Fibroblast of skin of right quadriceps (primary cell): ENCODE measurements at regions not wholly inside any gene's neighbourhood (a gene's known extent, or its start where the extent isn't known, plus 50 kb on each side); places are given as distances from the start of the nearest gene placed in this dataset.

ENCODE experiments used
- DNase-seq: peaks from one replicate; pipeline ENCODE4 v3.0.0-alpha.2; 2013

DNA sequence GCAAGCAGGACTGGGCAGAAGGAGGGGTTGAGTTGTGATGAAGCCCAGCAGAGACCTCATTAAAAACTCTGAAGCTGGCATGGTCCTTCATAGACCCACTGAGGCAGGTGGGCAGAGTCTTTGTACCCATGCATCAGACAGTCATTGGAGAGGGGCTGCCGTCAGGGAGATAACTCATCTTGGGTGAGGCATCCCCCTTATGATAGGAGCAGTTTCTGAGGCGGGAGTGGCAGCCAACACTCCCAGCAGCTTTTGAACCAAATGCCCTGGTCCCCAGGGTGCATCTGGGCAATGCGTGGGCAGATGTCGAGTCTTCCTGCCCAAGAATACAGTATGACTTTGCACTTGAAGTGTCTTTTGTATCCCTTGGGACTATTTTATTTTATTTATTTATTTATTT is 68.1 kb downstream of the HTR5A start:
- DNase-seq: no peak

DNA sequence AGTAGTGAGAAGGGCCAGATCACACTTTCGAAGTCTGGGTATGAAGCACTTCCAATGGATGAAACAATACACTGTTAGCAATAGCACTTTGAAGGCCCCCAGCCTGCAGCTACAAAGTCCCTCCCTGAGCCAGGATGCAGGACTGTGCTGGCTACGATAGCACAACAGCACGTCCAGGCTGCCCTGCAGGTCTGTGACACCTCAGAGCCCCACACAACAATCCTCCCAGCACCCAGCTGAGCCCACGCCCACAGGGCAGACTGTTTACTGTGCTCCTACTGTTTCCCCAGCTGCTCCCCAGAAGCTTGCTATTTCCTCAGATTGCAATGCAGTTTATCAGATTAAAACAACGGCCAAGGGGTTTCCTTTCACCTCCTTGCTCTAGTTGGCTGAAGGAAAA is 71.4 kb downstream of the HTR5A start:
- DNase-seq: no peak

DNA sequence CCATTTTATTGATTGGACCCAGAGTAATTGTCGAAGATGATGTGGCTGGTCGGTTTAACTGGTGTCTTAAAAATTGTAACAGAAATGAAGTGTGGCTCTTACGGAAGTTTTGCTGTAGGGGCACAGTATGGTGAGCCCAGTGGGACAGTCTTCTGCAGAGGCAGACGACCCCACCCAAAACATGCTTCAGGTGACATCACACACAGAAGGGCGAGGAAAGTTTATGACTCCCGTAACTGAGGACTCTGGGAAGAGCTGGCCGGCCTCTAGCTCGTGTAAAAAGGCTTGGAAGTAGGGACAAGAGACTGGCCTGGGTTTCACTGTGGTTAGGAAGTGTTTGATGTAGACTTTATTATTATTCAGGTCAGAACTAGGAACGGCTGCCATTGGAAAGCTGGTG is 73.3 kb downstream of the HTR5A start:
- no peak for DNase-seq

DNA sequence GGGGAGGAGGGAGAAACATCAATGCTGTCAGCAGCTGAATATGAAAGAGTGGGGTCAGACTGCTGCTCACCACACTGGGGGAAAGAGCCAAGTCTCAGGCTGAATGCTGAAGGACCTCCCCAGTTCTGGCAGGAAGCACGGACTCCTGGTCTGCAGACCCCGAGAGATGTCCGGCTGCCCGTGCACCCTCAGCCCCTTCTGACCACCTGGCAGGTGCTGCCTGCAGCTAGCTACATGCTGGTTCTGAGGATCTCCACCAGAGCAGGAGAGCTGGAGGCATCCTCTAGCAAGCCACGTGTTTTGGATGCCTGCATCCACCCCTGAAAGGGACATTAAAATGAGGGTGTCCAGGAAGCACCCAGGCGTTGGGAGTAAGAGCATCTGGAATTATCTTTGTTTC is 74.2 kb downstream of the HTR5A start:
- no peak for DNase-seq

DNA sequence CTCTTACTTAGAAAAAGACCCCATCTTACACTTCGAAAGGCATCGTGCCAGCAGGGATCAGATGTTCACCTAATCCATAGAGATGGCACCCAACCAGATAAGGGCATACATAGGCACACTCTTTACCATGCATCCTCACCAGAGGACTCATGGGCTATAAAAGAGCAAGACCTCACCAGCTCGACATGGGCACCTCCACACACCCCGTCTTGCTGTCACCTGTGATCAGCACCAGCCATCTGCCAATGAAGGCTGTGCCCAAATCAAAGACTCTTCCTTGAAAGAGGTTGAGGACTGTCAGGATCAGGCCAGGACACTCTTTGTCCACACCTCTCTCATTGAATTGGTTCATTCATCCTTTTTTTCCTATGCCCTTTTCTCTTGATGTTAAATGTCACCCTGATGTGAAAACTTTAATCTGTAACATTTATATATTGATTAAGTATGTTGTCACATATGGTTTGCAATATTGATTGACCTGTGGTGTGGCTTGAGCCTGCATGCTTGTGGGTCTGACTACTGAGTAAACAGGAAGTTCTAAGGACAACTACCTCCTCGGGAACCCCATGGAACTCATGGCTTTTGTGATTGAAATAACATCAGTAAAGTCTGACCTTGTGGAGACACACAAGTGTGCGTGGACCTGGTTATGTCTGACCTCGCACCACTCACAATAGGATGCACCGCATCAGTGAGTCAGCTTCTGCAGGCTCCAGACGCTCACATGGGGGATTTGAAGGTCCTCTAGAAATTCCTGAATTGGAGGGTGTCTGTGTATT is 75.5 kb downstream of the HTR5A start:
- no peak for DNase-seq

DNA sequence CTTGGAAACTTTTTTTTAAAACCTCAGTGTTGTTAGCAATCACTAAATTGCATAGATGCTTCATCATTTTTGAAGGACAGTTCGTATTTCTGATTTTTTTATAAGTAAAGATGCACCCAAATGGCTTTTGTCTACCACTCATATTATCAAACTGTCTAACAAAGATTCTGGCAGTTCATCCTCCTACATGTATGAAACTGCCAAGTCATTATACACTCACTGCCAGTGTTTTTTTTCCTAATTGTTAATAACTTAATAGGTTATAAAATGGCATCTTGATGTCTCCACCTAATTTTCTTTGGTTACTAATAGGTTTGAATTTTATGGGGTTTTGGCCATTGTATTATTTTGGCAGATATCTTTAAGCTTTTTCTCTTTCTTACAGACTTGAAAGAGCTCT is 77.0 kb downstream of the HTR5A start:
- DNase-seq: no peak

DNA sequence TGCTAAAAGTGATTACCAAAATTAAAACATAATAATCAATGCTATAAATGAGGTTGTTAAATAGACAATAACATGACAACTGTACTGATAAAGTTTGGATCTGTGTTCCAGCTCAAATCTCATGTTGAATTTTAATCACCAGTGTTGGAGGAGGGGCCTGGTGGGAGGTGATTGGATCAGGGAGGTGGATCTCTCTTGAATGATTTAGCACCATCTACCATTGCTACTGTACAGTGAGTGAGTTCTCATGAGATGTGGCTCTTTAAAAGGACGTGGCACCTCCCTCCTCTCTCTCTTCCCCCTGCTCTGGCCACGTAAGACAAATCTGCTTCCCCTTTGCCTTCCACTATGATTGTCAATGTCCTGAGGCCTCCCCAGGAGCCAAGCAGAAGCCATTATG is 77.5 kb downstream of the HTR5A start:
- no peak for DNase-seq

DNA sequence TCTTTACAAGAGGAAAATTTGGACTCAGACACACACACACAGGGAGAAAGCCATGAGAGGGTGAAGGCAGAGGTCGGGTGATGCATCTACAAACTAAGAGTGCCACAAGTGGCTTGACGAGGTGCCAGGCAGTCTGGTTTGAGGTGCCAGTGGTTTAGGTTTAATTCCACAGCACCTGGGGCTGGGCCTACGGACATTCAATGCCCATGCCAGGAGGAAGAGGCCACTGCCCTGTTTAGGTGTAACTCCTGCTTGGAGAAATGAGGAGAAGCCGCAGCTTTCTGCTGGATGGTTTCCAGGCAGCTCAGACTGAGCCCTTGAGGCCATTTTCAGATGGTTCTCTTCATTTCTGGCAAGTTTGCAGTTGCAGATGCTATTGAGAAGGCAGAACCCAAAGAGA is 83.6 kb downstream of the HTR5A start:
- DNase-seq: no peak

DNA sequence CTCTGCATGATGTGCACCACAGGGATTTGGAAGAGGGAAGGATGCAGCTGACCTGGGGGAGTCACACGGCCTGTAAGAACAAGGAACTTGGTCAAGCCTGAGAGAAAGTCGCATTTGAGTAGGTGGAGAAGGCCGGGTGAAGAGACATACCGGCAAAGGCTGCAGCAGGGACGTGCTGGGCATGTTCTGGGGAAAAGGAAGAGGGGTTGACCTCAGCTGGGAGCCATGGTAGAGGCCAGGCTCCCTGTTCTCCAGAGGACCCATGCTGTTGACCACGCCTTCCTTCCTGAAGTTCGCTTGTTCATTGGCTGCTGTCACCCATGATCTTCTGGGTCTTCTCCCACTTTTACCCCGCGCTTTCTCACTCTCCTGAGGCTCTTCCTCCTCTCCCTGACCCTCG is 84.5 kb downstream of the HTR5A start:
- DNase-seq: no peak

DNA sequence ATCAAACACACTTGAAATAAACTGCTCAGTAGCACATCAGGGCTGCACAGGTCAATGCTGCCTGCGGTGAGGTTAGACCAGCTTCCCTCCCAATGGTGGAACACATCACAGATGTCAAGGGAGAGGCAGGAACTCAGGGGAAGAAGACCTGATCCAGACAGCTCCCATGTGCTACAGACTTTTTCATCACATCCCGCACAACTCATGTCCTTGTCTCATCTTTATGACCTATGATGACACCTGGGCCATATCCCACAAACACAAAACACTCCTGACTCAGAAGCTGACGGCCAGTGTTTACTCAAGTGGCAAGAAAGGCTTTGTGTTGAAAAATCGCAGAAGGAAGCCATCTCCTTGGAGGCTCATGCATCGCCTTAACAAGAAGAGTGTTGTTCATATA is 91.6 kb downstream of the HTR5A start:
- DNase-seq: no peak

DNA sequence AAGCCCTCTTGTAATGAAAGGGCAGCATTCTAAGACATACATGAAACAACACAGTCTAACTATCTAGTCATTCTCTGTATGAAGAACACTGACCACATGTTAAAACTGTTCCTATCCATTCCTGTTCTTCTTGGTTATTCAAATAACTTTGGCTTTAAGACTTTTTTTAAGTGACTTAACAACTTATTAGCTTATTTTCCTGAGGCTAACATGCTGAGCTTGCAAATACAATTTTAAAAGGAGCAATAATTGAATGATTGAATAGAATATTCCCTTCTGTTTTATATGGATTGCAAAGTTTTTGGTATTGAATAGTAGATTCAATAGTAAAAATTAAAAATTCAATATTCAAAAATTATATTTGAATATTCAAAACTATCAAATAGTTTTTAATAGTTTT is 92.3 kb downstream of the HTR5A start:
- no peak for DNase-seq

DNA sequence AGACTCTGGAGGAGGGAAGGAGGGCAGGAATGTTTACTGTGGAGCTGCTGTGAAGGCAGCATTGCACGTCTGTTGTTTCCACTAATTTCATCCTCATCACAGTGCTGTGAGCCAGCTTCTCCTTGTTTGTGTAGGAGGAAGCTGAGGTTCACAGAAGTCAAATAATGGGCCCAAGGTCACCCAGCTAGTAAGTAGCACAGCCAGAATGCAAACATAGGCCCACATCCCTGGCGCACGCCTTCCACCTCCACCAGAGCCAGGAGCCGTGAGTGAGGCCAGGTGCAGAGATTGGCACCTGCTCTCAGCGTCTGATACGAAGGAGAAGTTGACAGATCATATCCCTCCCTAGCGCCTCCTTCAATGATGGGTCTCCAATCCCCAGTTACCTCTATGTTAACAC is 93.6 kb downstream of the HTR5A start:
- no peak for DNase-seq

DNA sequence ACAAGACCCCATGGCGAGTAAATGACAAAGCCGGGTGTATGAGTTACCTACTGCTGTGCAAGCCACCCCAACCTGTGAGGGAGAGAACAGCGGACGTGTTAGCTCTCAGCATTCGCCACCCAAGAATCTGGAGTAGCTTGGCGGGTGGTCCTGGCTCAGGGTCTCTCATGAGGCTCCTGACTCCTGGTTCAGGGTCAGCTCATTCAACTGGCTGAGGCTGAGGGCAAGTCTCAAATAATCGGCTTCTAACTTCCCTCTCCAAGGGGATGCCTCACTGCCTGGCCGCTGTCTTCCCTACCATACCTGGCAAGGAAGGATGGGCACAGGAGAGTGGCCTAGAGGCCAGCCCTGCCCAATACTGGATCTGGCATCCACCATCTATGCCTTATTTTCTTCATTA is 94.2 kb downstream of the HTR5A start:
- DNase-seq: no peak

DNA sequence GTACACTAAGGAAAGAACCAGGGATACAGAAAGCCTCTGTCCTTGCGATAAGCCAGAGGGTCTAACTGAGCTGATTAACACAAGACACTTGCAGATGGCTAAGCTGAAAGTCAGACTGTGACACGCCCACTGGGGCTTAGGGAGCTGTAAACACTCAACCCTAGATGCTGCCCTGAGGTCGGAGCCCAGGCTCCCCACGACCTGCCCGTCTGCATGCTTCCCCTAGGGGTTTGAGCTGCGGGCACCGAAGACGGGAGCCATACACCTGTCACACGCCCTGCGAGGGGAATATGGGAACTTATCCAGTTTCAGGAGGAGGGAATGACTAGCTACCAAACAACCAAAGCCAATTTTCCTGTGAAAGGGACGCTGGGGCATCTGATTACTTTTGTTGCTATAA is 96.0 kb downstream of the HTR5A start:
- DNase-seq: no peak

DNA sequence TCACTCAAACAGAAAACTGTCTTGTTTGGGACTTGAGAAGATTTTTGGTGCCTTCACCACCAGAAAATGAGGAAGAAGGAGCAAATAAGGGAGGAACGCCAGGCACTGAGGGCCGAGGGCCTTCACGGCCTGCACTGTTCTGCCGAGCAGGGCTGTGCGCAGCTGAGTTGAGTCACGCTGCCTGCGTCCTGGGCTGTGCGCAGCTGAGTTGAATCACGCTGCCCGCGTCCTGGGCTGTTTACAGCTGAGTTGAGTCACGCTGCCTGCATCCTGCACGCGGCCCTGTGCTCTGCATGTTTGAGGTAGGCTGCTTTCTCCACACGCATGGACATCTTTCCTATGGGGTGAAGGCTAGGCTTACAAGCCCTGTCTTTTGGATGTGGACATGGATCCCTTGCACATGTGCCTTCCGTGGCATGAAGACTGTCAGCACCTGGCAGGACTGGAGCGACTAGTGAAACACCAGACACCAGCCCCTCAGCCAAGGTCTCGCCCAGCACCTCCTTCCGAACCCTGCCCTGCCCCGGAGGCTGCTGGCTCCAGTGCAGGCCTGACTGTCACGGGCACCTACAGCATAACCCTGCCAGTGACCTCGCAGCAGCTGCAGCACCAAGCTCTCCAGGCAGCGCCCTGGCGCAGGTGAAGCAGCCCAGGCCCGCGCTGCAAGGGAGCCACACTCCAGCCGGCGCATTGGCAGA is 96.7 kb downstream of the HTR5A start:
- peak; percentile 90 for DNase-seq

DNA sequence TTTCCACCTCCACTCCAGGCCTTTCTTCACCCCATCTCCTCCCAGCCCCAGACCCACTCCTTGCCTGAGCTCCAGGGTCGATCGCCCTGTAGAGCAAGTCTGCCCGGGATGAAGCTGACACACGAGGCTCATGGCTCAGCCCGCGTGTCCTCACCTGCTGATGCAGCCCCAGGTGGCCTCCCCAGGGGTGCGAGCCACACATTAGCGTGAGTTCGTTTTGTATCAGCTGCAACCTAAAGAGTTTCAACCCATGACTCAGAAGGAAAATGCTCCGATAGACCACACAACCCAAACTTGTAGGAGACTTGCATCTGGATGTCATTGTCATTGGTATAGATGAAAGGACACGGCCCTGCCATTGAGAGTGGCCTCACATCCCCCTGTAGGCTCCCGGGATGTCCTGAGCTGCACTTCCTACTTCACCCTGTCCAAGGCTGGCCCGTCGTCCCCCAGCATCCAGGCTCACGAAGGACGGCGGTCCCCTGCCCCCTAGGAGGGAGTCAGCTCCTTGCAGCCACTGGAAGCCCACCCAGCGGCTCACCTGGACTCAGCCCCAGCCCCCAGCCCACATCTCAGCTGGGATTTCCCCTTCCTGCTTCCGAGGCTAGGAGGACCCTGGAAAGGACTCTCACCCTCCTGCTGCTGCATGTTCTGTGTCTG is 97.7 kb downstream of the HTR5A start:
- DNase-seq: no peak

DNA sequence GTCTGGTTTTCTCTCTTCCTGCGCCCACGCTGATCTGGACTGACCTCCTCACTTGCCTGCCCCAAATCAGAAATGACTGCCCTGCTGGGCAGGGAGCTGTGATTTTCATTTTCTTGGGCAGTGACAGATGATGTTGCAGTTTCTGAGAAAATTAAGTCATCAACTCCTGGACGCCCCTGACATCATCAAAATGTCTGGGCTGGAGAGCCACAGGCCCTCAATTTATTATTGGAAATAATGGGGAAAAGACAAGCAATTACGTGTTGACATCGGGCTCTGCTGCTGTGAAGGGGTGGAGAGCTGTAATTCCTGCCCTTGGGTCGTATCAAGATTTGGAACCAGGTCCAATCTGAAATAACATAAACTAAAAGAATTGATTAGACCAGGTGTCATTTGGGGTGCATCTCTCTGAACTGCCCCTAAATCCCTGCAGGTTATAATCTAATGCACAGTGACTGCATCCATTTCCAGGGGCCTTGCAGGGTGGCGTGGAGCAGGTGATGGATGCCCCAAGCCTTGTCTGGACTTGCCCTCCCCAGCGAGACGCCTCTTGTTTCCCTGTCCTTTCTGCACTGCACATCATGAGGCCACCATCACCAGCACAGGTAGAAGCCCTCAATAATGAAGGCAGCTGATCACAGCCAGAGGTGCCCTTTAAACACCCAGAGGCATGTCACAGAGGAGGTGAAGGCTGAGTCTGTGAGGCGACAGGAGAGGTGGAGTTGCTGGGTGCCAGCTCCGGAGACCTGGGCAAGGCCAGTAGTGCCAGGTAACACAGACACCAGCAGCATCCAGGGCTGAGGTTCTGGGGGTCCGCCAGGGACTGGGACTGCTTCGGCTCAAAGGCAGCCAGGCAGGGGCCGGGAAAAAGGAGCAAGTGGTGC is 98.7 kb downstream of the HTR5A start:
- no peak for DNase-seq

DNA sequence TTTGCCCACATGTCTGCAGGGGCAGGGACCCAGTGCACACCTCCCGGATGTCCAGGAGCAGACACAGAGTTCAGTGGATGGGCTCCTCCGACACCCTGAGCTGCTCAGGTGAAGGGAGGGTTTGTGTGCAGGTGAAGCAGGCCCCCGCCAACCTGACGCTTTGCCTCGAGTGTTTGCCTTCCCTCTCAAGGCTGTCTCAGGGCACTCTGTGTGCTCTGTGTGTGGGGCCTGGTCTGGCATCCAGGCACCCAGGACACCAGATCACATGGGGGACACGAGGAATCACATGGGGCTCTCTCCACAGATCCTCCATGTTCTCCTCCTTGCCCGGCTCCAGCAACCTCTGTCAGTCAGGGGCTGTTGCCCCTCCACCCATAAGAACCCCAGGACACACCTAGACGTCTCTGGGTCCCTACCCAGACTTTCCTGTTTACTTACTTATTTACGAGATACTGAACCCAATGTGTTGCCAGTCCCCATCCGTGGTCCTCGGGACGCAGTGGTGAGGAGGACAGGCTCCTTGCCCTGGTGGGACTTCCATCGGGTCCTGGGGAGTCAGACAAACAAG is 99.5 kb downstream of the HTR5A start:
- DNase-seq: no peak

DNA sequence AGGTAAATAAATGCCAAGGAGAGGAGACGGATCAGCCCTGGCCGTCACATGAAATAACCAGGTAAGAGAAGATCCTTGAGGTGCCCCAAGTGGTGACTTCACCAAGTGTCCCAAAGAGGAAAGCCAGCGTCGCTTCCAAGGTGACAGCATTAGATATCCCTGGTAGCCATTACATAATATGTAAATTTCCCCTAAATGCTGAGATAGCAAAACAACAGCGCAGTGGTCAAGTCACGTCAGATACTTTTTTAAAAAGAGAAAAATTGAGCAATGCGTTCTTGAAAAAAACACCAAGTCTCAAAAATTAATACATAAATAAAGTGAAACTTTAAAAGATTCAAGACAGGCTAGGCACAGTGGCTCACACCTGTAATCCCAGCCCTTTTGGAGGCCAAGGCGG is 100.2 kb downstream of the HTR5A start:
- no peak for DNase-seq

DNA sequence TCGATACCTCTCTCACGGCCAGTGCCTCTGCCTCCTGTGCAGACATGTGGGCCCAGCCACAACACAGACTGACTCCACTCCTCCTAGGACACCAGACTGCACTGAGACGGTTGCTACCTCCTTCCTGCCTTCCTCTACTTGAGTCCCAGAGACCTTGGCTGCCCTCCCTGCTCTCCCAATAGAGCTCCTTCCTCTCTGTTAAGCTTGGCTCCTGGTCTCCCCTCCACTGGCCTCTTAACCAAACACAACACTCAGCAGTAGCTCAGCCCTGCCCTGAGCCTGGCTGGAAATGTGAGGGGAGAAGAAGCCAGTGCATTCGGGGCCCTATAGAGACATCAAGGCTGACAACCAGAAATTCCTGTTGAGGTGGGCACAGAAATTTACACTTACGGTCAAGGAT is 102.0 kb downstream of the HTR5A start:
- DNase-seq: no peak

DNA sequence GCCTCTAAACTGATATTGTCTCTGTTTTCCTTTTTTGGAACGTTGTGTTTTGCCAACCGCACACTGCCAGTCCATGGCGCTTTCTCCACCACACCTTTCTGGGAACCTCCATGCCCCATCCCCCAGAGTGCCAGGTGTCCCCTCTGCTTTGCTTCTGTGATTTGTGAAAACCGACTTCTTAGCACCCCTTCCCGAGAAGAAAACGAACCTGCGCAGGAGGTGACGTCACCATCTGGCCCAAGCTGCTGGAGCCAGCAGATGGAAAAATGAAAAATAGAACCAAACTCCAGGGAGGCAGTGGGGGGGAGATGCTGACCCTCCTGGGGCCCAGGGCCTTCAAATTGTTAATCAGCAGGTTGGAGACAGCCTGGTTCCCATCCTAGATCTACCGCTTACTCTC is 103.8 kb downstream of the HTR5A start:
- no peak for DNase-seq

DNA sequence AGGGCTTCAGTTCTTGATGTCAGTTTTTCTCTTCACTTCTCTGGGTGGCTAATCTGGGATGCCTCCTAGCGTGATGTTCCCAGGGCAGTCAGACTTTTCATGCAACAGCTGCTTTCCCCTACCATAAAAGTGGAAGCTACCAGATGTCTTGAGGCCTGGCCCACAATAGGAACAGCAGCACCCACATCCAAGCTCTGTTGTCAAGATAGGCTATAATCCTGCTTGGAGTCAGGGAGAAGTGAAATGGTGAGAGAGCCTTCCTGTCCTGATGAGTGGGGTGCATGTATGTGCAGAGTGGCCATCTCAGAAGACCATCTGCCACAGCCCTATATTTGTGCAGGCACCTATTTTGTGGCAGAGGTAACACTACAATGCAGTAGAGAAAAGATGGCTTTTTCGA is 108.0 kb downstream of the HTR5A start:
- DNase-seq: no peak

DNA sequence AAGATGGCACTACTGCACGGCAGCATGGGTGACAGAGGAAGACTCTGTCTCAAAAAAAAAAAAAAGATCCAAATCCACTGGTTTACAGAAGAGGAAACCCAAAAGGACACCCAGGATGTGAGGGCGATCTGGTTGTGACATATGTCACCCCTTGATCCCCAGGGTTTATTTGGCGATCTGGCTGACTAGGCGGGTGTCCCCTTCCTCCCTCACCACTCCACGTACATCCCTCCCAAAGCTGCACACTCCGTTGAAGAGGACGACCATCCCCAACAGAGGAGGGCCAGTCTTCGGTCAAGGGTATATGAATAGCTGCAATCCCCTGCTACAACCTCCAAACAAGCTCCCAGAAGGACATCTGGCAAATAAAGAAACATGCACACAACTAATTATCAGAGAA is 111.6 kb downstream of the HTR5A start:
- DNase-seq: no peak
